ENCODE measurements at regions not wholly inside any gene's neighbourhood (a gene's known extent, or its start where the extent isn't known, plus 50 kb on each side); places are given as distances from the start of the nearest gene placed in this dataset.

DNA sequence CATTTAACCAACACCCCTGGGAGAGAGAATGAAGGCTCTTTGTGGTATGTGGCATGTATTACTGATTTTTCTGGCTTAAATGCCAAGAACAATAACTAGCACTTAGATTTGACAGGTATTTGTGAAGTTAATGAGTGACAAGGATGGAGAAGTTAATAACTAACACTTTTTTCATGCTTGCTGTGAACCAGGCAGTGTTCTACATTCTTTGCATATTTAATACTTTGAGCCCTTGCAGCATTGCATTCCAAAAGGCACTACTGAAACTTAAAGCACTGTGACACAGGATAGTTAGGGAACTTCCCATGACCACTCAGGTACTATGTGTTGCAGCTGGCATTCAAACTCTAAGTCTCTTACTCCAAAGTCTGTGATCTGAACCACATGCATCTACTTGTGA, 650.6 kb downstream of the ZPLD1 start:
- no peak overlapping the region for H3K4ac ChIP-seq (replicated peaks; ENCODE audit: insufficient read length, low read depth, low read length)

More for the DNA sequence above, 650.6 kb downstream of the ZPLD1 start:
- Histone ChIP-seq H2BK120ac (replicated peaks; ENCODE audit: low read depth, low read length) (no peak overlapping the region), H3K4me2 (ENCODE audit: insufficient read depth in 1 of 2, low read depth in 2 of 2, low read length in 2 of 2) (no peak overlapping the region), H3K79me2 (ENCODE audit: control insufficient read depth in 1 of 2, insufficient read depth in 2 of 2, low read length in 2 of 2) (no peaks in the 10 kb centered on the region), H3K18ac (ENCODE audit: extremely low read depth, low read length) (no peak overlapping the region), H4K91ac (replicated peaks; ENCODE audit: insufficient read length, low read length) (no peak overlapping the region), H2BK12ac (ENCODE audit: low read depth, low read length) (no peak overlapping the region), H3K36me3 (ENCODE audit: control insufficient read depth in 2 of 4, insufficient read depth in 4 of 4, low read length in 3 of 4) (no peaks in the 10 kb centered on the region), H3K56ac (replicated peaks; ENCODE audit: insufficient read length, low read depth, low read length) (no peak overlapping the region), H4K8ac (ENCODE audit: extremely low read depth, insufficient read depth, low read length) (no peak overlapping the region), H2BK20ac (ENCODE audit: low read length) (no peak overlapping the region), H3K14ac (ENCODE audit: insufficient read length) (no peak overlapping the region), H2AK5ac (ENCODE audit: low read depth, low read length) (no peak overlapping the region), H4K20me1 (replicated peaks in 1 of 2; ENCODE audit: control insufficient read depth in 1 of 2, insufficient read depth in 2 of 2, low read length in 2 of 2) (peaks cover 0 to 1% of the 10 kb centered on the region in 2 experiments), H3K4me3 (ENCODE audit: extremely low read depth in 1 of 4, insufficient read depth in 2 of 4, low read depth in 3 of 4, low read length in 4 of 4) (no peak overlapping the region), H2BK5ac (ENCODE audit: low read depth, low read length) (no peak overlapping the region), H3K4me1 (replicated peaks in 1 of 4; ENCODE audit: control insufficient read depth in 3 of 4, insufficient read depth in 4 of 4, low read length in 3 of 4) (no peaks in the 10 kb centered on the region), H3K9me3 (ENCODE audit: insufficient read depth in 2 of 2, low read depth in 1 of 2, low read length in 1 of 2) (no peaks in the 10 kb centered on the region; a peak in 1 of 4 replicates), H3K79me1 (ENCODE audit: low read depth, low read length) (no peaks in the 10 kb centered on the region), H3K9ac (replicated peaks in 1 of 4; ENCODE audit: extremely low read depth in 1 of 4, low read depth in 3 of 4, low read length in 3 of 4) (no peak overlapping the region), H3K27me3 (replicated peaks in 1 of 4; ENCODE audit: control insufficient read depth in 3 of 4, extremely low read depth in 1 of 4, insufficient read depth in 3 of 4, low read length in 3 of 4) (no peaks in the 10 kb centered on the region), H3K27ac (ENCODE audit: low read depth, low read length) (no peak overlapping the region), H2BK15ac (ENCODE audit: low read length) (no peak overlapping the region), H3K23me2 (ENCODE audit: low read depth, low read length) (no peaks in the 10 kb centered on the region), H2AFZ (ENCODE audit: low read length) (no peak overlapping the region), H3K23ac (ENCODE audit: insufficient read length) (no peak overlapping the region), H4K5ac (ENCODE audit: insufficient read length, low read depth, low read length) (no peak overlapping the region)
- ChIA-PET POLR2A (ENCODE audit: partially characterized antibody) (no interaction called here), CTCF (ENCODE audit: partially characterized antibody) (no interaction called here)
- peak; percentile 52; the same call in 1 of the 2 replicates for TF ChIP-seq TEAD4 (IDR thresholded peaks at IDR 0.05; ENCODE audit: low read depth, low read length)
- no peak for TF ChIP-seq POLR2A (IDR thresholded peaks at IDR 0.05; ENCODE audit: control extremely low read depth in 1 of 2, low read depth in 2 of 2, low read length in 2 of 2)
- FAIRE-seq (no peak), DNase-seq (ENCODE audit: low read depth in 1 of 2, low spot score in 2 of 2) (no peak)
